ENCODE measurements at regions not wholly inside any gene's neighbourhood (a gene's known extent, or its start where the extent isn't known, plus 50 kb on each side); places are given as distances from the start of the nearest gene placed in this dataset.
A peak's percentile ranks its signal among the peaks of the same experiment; 100 is the strongest.
"Not testable (repeated sequence)": the region's sequence is repeated elsewhere in the genome, so short reads cannot be mapped to it uniquely, and the experiment has no call there.

DNA sequence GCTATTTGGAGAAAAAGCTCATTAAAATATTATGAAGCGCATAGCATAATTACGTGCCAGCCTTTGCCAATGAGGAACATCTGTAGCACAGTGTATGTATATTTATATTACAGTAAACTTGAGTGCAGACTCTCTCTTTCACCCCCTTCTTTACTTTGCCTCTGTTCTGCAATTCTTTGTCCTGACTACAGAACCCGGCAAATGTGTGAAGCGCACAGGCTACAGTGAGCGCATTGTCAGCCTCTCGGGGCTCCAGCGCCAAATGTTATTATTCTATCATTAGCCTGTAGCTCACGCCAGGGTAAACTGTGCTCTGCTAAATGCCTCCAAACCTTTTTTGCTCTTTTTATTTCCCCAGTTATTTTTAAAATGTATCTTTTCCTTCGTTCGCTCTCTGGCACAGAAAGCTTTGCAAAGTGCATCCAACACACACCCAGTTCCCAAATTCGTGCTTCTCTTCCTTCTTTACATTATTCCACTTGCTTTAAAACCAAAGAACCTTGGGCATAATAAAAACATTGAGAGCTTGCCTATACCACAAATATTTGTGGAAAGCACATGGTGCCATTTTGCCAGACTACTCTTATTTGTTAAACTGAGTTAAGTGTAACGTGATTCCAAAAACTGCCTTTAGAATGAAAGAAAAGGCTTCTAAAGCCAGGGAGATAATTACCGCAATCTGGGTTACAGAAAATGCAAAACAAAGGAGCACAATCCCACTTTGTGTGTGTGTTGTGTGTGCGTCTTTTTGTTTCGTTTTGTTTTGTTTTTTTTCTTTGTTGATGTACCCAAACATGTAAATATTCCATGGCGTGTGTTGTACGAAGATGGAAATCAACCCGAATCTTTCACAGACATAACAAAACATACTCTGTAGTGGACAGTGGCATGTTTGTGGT, 164.1 kb upstream of the MPDZ start:
- no peak for DNase-seq (ENCODE audit: low spot score)

- no peak for DNase-seq (ENCODE audit: low spot score)
Observed at GRCh38 chr9:13439685-13440476, 160.4 kb upstream of the MPDZ start.

DNA sequence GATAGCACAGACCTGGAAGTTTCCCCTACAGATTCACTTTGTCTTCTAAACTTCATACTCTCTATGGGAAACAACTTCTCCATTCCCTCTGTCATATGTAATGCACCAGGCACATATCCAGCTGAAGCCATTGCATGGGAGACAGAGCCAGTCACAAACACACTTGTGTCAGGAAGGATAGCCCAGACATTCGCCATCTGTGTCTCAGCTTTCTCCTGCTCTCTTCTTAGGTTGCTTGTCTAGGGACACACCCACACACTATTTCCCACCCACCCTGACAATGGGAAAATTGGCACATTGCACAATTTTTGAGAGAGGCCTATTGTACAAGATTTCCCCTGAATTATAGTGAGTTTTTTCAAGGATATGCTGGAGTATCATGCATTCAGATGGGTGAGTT, 158.4 kb upstream of the MPDZ start:
- no peak for DNase-seq (ENCODE audit: low spot score)

DNA sequence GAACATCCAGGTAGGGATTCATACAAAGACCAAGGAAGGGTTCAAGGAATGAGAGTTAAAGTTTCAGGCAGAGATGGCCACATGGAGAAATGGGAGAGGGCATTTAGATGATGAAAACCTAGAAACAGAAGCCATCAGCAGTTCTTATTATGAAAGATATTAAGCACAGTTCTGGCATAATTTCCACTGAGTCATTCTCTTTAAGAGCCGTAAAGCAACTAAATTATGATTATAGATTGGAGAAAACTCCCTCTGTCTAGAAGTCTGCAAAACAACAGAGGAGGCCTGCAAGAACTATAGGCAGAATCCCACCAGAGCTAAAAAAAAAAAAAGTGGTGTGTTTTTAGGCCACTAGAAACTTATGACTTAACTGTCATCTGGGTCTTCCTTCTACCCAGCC, 157.1 kb upstream of the MPDZ start:
- no peak for DNase-seq (ENCODE audit: low spot score)

- DNase-seq (ENCODE audit: low spot score), result not testable (repeated sequence)
Observed at GRCh38 chr9:13433453-13433852, 154.0 kb upstream of the MPDZ start.

DNA sequence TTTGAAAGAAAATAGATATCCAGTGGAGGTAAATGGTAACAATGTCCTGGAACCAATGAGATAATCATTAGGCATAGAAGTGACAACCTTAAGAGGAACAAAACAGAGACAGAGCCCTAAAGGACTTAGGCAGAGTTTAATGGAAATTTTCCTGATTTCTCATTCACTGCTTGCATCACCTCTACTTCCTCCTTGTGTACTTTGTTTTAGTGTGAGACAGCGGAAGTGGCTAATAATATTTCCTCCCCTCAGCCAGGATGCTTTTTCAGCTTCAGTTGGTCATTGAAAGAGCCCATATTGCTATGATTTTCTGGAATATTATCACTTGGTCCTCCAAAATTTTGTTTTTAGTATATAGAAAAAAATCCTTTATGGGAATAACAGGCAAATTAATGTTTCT, 153.4 kb upstream of the MPDZ start:
- no peak for DNase-seq (ENCODE audit: low spot score)

DNA sequence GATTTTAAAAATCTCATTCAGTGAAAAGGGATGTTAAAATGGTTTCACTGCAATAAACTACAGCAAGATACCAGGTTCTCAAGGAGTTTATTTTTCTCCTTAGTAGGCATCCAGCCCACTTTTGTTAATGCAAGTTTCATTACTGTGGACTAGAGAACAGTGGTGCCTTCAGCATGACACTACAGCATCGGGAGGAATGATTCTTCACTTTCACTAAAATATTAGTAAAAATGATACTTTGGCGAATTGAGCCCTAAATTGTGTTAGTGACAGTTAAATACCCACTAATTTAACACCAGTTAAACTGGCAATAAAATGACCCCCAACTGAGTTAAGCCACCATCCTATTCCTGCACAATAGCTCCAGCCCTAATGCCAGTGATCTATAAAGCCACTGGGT, 152.2 kb upstream of the MPDZ start:
- no peak for DNase-seq (ENCODE audit: low spot score)

- DNase-seq (ENCODE audit: low spot score), result no peak
Observed at GRCh38 chr9:13431222-13431536, 151.7 kb upstream of the MPDZ start.

GRCh38 chr9:13430368-13431221, 151.1 kb upstream of the MPDZ start:
- DNase-seq (ENCODE audit: low spot score), result no peak

- DNase-seq (ENCODE audit: low spot score), result no peak
Observed at GRCh38 chr9:13429301-13430190, 150.1 kb upstream of the MPDZ start.

DNA sequence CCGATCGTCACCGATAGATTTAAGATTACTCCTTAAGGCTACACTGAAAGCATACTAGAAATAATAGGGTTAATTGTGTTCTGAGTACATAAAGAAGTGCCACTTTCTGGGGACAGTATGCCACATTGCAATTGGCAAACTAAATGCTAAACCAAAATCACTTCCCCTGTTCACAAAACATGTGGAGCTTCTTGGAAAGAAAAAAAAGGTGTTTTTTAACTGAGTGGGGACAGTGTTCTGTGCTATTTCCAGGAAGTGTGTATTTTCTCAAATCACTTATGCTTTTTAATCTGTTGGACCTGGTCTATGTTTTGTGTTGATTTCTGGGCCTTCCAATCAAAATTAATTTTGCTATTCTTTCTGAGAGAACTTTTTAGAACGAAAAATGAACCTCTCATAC, 149.3 kb upstream of the MPDZ start:
- no peak for DNase-seq (ENCODE audit: low spot score)

DNA sequence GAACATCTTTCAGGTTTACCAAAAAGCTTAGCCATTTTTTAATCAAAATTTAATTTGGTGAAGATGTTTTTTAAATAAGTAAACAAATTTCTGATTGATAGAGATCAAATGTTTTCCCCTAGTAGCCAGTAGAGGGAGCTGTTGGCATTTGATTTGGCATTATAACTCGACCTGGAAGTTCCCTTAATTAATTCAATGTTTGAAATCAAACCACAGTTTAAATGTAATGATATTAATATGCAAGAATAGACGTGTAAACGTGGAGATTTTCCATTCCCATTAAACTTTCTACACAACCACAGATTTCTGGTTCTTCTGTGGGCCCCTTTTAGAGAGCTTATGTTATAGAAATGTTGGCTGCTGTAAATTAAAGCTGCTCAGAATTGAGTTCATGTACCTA, 148.1 kb upstream of the MPDZ start:
- peak; percentile 23 for DNase-seq (ENCODE audit: low spot score)

GRCh38 chr9:13426606-13427005, 147.1 kb upstream of the MPDZ start:
- no peak for DNase-seq (ENCODE audit: low spot score)

GRCh38 chr9:13424872-13425271, 145.4 kb upstream of the MPDZ start:
- DNase-seq (ENCODE audit: low spot score), result no peak

DNA sequence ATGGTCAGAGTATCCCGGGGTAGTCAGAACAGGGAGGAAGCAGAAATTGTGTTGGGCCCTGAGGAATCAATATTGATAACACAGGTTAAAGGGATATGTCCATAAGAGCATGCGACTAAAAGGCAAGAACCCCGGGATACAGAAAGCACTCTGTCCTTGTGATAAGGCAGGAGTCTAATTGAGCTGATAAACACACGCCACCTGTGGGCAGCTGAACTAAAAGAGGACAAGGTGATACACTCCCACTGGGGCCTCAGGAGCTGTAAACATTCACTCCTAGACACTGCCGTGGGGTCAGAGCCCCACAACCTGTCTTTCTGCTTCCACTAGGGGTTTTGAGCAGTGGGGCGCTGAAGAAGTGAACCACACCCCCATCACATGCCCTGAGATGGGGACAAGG, 144.7 kb upstream of the MPDZ start:
- no peak for DNase-seq (ENCODE audit: low spot score)

- no peak for DNase-seq (ENCODE audit: low spot score)
Observed at GRCh38 chr9:13414349-13414748, 134.9 kb upstream of the MPDZ start.

DNA sequence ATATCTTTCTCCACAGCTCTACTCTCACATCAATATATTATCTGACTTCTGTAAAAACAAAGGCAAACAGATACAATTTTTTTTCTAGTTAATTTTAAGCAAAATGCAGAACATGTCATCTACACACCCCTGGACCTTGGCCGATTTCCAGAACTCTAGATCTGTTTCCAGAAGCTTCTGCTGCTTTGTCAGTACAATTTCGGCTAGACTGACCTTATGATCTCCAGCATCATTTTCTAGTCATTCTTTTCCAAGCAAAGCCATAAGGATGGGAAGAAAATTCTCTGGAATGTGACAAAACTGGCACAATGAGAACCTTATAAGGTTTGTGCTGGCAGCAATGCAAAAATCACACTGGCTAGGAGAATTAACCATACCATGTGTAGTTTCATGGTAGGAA, 132.8 kb upstream of the MPDZ start:
- DNase-seq (ENCODE audit: low spot score), result no peak

GRCh38 chr9:13411791-13412190, 132.3 kb upstream of the MPDZ start:
- no peak for DNase-seq (ENCODE audit: low spot score)

DNA sequence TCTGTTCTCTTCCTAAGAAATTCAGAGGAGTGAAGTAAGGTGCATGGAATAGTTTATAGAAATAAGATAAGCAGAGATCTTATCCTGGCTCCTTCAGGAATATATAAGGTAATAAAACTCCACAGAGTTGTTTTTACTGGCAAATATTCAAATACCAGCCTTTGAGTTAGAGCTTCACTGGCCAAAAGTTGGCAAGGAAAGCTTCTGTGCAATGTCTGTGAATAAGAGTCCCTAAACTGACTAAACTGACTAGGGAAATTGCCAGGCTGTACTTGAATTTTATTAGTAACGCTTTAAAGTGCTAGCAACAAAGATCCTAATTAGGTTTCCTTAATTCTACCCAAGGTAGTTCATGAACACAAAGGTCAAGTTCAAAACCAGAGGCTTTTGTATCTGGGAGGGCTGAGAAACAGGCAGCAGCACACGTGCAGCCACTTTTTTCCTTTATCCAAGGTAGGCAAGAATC, 131.1 kb upstream of the MPDZ start:
- DNase-seq (ENCODE audit: low spot score), result peak; percentile 77

- DNase-seq (ENCODE audit: low spot score), result no peak
Observed at GRCh38 chr9:13397661-13398060, 118.2 kb upstream of the MPDZ start.

- DNase-seq (ENCODE audit: low spot score), result no peak
Observed at GRCh38 chr9:13397220-13397619, 117.7 kb upstream of the MPDZ start.
